ENCODE measurements at regions not wholly inside any gene's neighbourhood (a gene's known extent, or its start where the extent isn't known, plus 50 kb on each side); places are given as distances from the start of the nearest gene placed in this dataset.

DNA sequence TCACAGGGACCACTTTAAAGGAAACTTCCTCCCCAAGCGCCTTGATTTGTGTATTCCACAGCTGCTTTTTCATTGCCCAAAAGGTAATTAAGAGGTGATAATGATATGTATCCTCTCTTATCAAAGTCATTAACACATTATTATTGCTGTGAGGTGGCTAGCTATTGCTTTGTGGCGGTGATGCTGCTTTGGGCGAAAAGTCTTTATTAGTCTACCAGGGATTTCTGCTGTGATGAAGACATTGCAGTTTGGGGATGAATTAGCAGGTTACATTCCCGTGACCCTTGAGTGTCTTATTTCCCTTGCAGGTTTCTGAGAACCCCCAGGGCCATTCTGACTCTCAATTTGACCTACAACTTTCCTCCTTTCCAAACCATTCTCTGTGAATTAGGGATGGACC, 143.4 kb upstream of the SOX4 start:
- TF ChIP-seq EZH2 (IDR thresholded peaks at IDR 0.05; ENCODE audit: insufficient read depth, poor library complexity, severe bottlenecking) (no peak), EZH2phosphoT487 (IDR thresholded peaks at IDR 0.05; ENCODE audit: insufficient read depth, low read depth) (no peak)

Data from GM23248 (cell line).